ENCODE measurements at regions not wholly inside any gene's neighbourhood (a gene's known extent, or its start where the extent isn't known, plus 50 kb on each side); places are given as distances from the start of the nearest gene placed in this dataset.

- no peak for TF ChIP-seq POLR2A (IDR thresholded peaks at IDR 0.05; ENCODE audit: low read length)
- no peak for TF ChIP-seq CTCF (IDR thresholded peaks at IDR 0.05)
- no peak for TF ChIP-seq EP300 (IDR thresholded peaks at IDR 0.05)
- TF ChIP-seq, protein P1, sequence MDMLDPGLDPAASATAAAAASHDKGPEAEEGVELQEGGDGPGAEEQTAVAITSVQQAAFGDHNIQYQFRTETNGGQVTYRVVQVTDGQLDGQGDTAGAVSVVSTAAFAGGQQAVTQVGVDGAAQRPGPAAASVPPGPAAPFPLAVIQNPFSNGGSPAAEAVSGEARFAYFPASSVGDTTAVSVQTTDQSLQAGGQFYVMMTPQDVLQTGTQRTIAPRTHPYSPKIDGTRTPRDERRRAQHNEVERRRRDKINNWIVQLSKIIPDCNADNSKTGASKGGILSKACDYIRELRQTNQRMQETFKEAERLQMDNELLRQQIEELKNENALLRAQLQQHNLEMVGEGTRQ (IDR thresholded peaks at IDR 0.05): no peak
- no peak for TF ChIP-seq JUN (IDR thresholded peaks at IDR 0.05)
- no peak for TF ChIP-seq MAX (IDR thresholded peaks at IDR 0.05)
Measured at GRCh38 chr12:78563826-78564225, 300.7 kb upstream of the SYT1 start.
